CD4-positive, alpha-beta T cell treated with Interleukin-17A for 1 hour (primary cell): ENCODE measurements at regions not wholly inside any gene's neighbourhood (a gene's known extent, or its start where the extent isn't known, plus 50 kb on each side); places are given as distances from the start of the nearest gene placed in this dataset.
"Not testable (repeated sequence)": the region's sequence is repeated elsewhere in the genome, so short reads cannot be mapped to it uniquely, and the experiment has no call there.

Experiments
- DNase-seq: peaks from one replicate; pipeline ENCODE4 v3.0.0-alpha.2; 2020

DNA sequence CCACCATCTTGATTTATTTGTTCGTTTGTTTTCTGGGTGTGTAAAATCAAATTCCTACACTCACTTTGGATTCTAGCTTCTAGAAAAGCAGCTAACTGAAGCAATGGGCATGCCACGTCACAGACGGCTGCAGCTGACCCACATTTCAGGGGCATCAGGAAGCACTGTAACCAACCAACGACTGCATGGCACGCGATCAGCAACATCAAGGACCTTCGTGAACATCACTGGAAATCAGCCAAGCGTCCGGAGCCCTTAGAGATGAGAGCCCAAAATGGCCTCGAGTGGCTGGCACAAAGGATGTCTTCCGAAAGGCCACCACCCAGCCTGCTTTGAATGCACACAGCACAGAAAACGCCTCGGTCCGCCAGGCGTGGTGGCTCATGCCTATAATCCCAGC lies 191.1 kb downstream of the OLFM1 start:
- DNase-seq, result no peak

DNA sequence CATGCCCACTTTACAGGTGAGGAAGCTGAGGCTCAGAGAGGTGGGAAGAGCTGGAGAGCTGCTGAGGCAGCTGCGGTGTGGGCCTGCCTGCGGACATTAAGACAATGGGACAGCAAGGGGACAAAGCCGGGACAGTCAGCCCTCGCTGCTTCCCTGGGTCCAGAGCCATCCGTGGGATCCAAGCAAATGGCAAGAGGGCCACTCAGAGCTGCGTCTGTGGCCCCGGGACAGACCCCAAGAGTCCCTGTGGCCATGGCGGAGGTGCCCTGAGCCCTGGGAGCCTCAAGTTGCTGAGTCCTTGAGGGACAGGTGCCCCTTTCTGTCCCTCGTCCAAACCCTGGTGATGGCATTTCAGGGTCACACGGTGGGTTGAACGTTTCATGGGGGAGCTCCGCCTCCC lies 191.9 kb downstream of the OLFM1 start:
- DNase-seq, result no peak

DNA sequence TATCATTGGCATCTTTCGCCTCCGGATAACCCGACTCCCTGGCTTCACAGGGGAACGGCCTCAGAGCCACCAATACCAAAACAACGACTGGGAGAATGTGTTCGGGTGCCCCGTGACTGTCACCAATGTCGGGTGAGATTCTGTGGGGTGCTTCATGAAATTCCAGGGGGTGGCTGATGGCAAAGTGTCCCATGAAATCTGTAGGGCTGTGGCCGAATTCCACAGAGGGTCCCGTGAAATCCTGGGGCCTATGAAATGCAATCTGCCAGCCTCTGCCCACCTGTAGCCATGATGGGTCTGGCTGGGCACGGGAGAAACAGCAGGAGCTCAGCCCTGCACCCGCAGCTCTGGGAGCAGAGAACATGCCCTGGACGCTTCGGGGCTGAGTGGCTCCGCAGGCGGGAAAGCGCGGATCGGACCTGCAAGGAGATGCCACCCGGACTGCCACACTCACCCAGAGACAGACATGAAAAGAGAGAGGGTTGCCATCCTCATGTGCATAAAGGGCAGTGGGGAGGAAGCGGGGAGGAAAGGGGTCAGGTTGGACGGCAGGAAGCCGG lies 192.4 kb downstream of the OLFM1 start:
- no peak for DNase-seq

DNA sequence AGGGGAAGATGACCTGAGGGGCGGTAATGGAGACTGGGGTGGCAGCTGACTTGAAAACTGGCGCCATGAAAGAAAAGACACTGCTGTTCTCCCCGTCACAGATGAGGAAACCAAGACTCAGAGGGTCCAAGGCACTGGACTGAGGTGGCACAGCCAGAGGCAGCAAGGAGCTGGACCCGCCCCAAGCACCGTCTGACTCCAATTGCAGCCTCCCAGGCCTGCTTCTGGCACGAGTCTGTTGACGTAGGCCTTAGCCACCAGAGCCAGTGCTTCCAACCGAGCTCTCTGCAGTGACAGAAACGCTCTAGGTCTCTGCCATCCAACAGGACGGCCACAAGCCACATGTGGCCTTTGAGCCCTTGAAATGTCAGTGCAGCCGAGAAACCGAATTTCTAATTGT lies 193.2 kb downstream of the OLFM1 start:
- no peak for DNase-seq

DNA sequence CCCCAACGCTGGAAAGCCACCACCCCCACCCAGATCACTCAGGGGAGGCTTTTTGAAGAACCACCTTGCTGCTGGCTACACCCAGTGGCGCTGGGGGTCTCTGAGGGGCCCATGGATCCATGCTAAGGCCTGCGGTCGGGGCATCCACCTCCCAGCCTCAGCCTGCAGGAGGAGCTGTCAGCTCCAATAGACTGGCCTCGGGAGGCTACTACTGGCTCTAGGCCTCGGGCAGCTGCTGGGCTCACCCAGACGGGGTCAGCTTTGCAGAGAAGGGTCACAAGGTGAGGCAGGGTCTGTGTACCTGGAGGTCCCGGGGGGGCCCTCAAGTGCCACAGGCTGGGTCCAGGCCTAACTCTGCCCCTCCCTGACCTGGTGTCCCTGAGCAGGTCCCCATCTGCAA lies 193.7 kb downstream of the OLFM1 start:
- no peak for DNase-seq

DNA sequence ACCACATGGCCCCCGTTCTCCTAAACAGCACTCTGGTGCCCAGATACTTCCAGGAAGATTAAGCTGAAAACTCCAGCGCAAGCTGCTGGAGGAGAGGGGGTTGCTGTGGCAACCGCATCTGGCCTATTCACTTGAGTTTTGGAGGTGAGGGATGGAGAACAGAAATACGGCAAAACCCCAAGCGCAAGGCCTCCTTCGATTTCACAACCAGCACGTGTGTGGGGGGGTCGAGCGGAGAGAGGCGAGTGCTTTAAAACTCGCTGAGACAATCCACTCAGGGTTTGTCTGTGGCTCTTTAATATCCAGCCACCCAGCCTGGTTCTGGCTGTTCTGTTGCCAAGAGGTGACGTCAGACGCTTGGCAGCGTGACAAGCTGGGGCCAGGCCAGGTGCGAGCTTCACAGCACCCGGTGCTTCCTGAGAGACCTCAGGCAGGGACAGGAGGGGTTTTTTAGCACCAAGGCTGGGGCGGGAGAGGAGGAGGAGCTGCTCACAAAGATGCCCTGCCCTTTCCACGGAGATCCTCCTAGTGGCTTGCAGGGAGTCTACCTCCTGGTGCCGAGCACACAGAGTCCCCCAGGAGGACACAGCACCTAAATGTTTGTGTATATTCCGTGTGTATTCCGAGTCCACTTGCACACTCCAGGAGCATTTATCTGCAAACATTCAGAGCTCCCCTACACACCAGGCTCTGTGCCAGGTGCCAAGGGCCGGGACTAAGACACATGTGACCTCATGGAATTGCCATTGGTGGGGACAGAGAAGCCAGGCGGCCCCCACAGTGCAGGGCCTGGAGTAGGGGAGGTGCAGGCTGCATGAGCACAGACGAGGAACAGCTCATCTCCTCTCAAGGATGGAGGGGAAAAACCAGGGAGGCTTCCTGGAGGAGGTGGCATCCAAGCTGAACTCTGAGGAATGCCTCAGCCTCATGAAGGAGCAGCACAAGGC lies 194.6 kb downstream of the OLFM1 start:
- peak; percentile 4 for DNase-seq

DNA sequence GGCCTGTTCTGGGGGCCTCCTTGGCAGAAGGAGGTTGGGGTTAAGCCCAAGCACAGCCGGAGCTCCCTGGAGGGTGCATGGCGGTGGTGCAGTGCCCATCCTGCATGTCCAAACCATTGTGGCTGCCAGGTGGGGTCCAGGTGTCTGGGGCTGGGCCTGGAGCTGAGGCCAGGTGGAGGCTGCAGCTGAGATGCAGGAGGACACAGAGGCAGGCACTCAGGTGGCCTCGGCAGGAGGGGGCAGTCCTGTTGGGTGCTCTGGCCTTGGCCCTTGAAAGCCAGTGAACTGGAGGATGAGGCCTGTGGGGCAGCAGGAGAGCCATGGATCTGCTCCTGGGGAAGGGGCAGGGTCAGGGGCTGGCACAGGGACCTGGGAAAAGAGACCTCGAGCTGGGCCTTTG lies 195.3 kb downstream of the OLFM1 start:
- no peak for DNase-seq

DNA sequence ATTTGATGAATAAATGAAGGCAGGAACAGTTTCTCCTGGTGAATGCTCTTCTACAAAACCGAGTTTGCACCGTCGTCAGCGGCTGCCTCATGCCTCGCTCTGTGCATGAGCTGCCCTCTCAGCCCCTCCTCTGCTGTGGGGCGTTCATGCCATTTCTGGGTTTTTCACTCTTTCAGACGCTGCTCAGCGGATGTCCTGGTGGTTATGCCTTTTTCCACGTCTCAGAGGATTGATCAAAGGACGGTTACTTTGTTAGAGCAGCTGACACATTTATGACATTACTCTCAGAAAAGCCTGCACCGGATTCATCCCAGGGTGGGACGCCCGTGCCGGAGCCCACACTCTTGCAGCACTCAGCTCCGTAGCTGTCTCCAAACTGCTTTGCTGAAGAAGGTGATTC lies 195.9 kb upstream of the PPP1R26 start:
- no peak for DNase-seq

DNA sequence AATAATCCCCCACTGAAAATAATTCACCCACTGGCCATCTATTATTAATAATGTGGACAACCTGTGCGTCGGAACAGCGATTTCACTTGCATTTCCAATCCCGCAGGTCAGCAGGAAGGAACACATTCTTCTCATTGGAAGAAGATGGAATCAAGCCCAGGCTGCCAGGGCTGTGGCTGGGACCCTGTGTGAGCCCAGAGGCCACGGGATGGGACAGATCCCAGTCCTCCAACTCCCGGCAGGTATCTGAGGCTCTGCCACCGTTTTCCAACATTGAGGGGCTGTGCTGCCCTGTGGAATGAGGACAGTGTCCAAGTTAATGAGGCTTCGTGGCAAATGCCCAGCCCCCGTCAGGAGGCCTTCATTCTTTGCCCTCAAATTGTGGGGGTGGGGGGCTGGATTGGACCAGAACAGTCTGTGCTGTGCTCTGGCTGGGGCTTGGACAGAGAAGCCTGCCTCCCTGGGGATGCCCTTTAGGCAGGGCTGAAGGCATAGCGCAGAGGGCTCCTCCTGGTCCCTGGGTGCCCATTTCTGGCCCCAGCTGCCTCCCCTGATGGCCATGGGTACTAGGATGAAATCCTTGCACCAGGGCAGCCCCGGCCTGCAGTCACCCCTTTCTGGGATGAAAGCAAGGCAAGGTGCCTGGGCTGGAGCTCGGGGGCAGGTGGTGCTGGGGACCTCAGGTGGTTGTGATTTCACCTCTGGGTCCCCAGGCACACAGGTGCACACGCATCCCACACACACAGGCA lies 195.0 kb upstream of the PPP1R26 start:
- DNase-seq, result no peak

DNA sequence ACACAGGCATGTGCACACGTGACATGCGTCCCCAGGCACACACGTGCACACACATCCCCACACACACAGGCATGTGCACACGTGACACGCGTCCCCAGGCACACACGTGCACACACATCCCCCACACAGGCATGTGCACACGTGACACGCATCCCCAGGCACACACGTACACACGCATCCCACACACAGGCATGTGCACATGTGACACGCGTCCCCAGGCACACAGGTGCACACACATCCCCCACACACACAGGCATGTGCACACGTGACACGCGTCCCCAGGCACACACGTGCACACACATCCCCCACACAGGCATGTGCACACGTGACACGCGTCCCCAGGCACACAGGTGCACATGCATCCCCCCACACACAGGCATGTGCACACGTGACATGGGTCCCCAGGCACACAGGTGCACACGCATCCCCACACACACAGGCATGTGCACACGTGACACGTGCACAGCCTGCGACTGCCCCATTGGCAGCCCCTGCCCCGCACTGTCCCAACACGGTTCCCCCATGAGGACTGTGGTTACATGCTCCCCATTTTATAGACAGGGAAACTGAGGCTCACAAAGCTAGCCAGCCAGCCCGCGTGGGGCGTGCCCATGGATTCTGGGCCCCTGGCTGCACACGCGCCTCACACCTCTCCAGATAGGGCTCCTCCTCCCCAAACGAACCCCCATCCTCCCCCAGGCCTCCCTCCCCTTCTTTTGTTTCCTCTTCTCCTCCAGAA lies 193.2 kb upstream of the PPP1R26 start:
- not testable (repeated sequence) for DNase-seq

DNA sequence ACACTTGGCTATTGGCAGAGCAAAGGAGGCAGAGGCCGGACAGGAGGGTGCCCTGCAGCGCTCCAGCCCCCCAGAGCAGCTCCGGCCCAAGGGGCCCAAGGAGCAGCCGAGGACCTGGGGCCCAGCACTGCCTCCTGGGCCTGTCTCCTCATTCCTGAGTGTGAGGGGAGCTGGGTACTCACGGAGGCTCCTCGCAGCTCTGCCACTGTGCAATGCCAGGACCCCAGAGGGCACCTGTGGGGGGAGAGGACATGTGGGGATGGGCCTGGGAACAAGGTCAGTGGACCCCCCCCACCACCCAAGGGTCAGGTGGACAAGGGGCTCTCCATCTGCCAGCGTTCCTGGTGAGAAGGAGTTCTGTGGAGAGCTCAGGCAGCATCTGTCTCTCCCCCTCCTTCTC lies 192.6 kb upstream of the PPP1R26 start:
- DNase-seq, result no peak

DNA sequence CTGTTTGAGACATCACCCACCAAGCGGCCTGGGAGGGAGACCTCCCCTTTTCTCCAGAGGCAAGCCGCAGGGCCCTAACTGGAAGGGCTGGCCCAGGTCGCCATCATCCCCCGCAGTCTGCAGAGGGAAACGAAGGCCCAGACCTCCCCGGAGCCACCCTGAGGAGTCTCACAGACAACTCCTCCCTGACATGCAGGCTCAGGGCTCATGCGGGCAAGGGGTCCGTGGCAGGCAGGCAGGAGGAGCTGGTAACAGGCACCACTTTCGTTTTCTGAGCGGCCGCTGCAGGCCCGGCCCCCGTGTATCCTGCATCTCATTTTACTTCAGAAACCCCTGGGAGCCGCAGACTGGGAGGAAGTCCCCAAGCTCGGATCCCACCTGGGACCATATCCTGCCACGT lies 192.0 kb upstream of the PPP1R26 start:
- no peak for DNase-seq

DNA sequence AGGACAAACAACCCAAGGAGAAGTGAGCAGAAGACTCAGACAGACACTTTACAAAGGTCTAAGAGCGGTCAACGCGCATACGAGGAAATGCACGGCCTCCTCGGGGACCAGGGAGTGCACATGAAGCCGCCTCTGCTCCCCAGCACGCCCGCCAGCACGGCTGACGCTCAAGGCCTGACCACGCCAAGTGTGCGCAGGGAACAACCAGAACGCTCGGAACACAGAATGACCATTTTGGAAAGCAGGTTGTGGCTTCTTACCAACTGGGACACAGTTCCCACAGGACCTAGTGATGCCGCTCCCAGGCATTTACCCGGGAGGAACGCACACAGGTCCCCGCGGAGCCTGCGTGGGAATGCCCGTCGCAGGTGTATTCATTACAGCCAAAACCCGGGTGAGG lies 191.5 kb upstream of the PPP1R26 start:
- no peak for DNase-seq

DNA sequence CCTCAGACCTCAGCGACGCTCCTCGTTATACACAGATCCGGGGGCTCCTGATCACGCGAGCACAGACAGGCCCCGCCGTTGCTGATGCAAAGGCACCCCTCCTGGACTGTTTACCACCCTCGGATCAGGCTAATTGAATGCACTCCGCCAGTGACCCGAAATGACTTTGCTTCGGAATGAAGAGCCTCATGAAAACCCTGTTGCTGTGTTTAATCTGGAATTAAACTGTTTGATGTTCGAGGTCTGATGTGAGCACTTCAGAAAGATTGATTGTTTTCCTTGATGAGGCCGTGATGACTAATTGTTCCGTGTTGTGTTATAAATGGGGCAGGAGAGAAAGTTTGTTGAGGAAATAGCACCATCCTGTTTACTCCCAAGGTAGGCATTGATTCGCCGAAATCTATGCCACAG lies 190.5 kb upstream of the PPP1R26 start:
- no peak for DNase-seq

DNA sequence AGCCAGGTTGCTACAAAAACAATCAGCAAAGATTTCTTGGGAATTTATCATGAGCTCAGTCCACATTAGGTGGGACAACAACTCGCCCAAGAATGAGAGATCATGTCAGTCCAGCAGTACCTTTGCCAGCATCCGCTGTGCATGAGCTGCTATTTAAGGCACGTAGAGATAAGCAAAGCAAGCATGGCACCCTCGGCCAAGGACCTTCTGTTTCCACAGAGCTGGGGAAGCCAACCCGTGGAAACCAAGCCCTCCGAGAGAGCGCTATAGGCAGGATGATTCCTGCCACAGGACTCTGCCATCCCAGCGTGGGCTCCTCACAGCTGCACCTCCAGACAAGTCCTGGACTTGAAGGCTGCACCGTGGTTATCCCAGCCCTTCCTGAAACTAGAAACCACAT lies 189.5 kb upstream of the PPP1R26 start:
- no peak for DNase-seq

DNA sequence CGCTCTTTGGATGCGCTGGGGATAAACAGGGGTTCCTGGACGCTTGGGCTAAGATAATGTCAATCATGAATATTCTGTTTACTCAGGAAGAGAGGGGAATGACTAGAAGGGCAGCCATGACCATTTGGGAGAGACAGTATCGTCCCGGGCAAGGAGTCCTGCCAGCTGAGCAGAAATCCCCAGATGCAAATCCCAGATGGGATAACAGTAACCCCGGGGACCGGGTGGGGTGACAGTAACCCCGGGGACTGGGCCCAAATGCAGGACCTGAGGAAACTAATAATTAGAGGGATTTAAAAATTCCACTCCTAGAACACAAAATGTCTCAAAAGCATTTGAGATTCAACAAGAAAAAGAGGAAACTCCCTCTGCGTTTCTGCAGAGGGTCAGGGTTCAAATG lies 189.0 kb upstream of the PPP1R26 start:
- DNase-seq, result no peak

DNA sequence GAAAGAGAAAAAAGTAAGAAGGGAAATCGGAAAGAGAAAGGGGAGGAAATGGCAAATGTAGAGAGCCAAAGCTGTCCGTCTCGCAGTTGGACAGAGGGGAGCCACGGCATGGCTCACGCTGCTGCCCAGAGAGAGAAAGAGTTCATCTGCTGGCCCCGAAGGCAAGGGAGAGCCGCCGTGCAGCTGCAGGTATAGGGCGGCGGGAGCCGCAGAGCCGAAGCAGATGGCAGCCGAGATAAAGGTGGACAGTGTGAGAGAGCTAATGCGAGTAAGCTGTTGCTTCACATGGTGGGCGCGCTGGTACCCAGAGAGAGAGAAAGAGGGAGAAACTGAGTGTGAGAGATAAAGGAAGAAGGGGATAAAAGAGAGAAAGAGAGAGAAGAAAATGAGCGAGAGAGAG lies 188.4 kb upstream of the PPP1R26 start:
- no peak for DNase-seq

DNA sequence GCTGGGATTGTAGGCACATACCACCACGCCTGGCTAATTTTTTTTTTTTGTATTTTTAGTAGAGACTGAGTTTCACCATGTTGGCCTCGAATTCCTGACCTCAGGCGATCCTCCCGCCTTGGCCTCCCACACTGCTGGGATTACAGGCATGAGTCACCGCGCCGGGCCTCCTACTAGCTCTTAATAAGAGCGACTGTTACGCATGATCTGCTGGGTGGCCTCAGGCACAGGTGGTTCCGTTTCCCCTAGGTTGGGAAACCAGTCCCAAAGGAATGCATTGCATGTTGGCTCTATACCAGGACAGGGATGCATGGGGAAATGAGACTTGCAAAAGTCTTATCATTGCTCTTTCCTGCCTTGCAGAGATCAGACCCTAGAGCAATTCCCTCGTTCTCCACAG lies 184.7 kb upstream of the PPP1R26 start:
- no peak for DNase-seq

DNA sequence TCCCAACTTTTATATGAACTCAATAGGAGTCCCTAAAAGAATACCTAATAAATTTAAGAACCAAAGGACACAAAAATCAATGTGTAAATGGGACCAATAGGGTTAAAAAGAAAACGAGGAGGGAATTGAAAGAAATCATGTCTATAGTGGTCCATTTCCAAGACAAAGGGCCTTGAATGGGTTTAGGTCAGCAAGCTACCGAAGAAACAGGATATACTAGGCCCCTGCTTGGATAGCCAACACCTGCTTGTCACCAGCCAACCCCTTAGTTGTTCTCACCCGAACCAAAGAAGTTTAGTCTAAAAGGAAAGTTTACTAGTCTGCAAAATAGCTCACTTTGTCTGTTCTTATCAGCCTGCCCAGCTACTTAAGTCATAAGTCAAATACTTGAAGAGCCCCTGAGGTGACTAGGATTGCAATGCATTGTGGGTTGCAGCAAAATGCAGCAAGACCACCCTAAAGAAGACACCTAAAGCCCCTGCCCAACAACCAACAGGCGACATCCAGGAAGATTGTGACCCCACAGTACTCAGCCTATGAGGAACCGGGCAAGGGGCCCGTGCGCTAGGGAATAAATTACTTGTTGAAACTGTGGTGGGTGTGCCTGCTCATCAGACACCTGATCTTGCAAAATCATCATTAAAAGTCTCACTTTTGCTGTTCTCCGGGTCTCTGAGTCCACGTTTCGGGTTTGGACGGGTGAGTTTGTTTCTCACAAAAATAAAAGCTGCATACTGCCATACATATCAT lies 183.9 kb upstream of the PPP1R26 start:
- no peak for DNase-seq

DNA sequence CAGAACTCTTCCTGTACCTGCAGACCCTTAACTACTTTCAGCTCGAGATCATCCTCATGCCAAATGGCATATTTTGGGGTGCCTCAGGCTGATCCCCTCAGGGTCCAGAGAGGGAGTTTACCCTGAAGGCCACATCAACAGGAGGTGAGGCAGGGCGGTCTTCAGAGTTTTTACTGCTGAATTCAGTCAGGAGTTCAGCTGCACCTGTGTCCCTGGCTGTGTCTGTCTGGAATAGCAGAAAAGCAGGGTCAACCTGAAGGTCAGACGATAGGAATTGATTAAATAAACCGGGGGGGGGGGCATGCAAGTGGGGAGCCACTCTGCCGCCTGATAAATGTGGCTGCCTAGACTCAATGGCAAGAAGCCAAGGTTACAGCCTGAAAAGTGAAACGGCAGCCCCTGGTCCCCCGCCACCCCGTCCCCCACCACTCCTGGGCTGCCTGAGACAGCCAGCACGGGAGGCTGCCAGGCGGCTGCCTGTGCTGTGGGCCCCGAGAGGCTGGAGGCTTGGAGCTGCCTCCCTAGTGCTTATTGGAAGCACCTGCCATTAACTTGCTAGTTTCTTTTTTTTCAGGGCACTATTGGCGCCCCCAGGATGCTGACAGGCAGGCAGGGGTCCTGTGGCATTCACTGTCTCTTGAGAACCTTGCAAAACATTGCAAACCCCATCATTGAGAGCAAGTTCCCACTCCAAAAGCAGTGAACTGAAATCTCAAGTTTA lies 182.7 kb upstream of the PPP1R26 start:
- DNase-seq, result no peak

DNA sequence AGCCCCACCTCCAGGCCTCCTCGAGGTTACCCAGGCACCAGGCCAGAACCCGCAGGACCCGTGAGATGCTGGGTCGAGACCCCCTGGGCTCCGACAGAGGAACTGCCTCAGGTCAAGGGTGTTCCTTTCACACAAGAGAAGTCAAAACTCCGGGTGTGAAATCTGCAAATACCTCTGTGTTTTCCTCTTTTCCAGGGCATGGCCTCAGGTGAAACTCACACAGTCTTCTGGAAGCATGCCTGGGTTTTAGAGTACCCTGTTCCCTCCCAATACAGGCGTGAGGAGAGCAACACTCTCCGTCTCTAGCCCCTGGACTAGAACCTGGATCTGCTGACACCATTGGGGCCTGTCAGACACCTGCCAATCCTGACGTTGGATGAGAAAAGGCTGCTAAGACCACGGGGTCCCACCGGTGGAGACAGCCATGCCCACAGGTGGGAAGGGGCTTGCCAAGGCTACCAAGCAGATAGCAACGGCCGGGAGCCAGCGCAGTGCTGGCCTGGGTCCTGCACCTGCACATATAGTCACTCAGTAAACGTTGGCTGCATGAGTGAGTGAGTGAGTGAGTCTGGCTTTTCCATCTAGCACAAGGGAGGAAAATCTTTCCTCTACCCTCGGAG lies 182.0 kb upstream of the PPP1R26 start:
- DNase-seq, result no peak
